Fibroblast of mammary gland (primary cell): ENCODE measurements at regions not wholly inside any gene's neighbourhood (a gene's known extent, or its start where the extent isn't known, plus 50 kb on each side); places are given as distances from the start of the nearest gene placed in this dataset.

Experiments used
- DNase-seq: peaks from one replicate; pipeline ENCODE4 v3.0.0-alpha.2; 2010; ENCODE audit warnings: low read depth
- H3K4me3 ChIP-seq: 2 replicates; pipeline ENCODE4 v1.5.1; 2011; ENCODE audit warnings: low read depth, mild to moderate bottlenecking, low read length, moderate library complexity; ENCODE audit not compliant: control insufficient read depth
- CTCF ChIP-seq: conservative IDR thresholded peaks from 2 replicates; pipeline ENCODE4 v1.5.1; 2011; ENCODE audit warnings: low read depth, low read length, inconsistent platforms; ENCODE audit not compliant: control insufficient read depth, insufficient read depth

GRCh38 chr22:48729499-48730171 lies 1098.0 kb downstream of the BRD1 start:
- H3K4me3 ChIP-seq = no peak overlapping the region
- DNase-seq = no peak
- no peak for TF ChIP-seq CTCF

DNA sequence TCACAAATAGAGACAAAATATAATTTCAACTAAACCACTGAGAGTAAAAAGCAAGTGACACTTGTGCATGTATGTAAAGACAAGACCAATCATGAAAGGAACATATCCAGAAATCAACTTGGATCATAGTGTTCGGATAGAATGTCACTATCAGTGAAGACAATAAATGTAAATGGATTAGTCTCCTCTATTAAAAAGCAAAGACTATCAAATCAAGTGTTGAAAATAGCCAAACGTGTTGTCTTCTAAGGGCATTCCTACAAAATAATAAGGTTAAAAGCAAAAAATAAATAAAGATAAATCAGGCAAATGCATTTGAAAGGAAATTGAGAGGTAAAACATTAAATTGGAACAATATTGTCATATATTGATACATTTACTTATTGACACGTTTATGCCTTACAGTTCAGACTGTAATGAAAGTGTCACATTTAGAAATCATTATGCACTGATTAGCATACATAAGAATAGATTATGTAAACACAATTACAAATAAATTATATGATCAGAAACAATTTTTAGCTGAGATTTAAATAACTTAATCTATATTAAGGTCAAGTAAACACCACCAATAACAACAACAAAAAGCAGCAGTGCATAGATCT lies 1100.1 kb downstream of the BRD1 start:
- no peak overlapping the region for H3K4me3 ChIP-seq
- DNase-seq = no peak
- no peak for TF ChIP-seq CTCF

DNA sequence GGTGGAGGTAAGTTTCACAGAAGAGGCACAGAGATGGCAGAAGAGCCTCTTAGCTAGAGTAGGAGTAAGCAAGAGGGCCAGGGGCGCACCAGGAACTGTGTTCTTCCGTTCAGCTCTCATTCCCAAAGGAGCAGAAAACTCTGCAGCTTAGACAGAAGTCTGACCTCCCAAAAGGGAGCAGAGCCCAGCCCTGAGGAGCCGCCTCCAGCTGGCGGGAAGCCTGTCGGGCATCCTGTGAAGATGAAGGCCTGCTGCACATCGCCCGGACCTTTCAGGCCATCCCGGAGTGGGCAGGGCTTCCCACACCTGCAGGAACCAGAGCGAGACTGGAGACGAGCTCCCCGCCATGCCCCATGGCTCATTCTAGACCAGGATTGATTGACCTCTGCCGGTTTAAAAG lies 1102.8 kb downstream of the BRD1 start:
- no peak for DNase-seq
- no peak overlapping the region for H3K4me3 ChIP-seq
- TF ChIP-seq CTCF = no peak

- H3K4me3 ChIP-seq = no peak overlapping the region
- TF ChIP-seq CTCF = no peak
- DNase-seq = no peak
Measured at GRCh38 chr22:48722661-48723060, 1105.0 kb downstream of the BRD1 start.

DNA sequence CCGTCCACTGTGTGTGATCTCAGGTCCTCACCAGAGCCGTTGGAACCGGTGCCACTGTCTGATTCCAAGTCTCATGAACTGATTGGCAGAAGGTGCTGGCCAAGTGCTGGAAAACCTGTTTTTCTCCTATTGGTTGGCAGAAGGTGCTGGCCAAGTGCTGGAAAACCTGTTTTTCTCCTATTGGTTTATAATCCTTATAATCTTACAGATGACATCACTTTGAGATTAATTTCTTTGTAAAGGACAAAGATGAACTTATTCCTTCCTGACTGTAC lies 1106.3 kb downstream of the BRD1 start:
- H3K4me3 ChIP-seq = no peak overlapping the region
- TF ChIP-seq CTCF = no peak
- no peak for DNase-seq

GRCh38 chr22:48720662-48721394 lies 1106.8 kb downstream of the BRD1 start:
- DNase-seq = no peak
- no peak for TF ChIP-seq CTCF
- no peak overlapping the region for H3K4me3 ChIP-seq
